ENCODE measurements at regions not wholly inside any gene's neighbourhood (a gene's known extent, or its start where the extent isn't known, plus 50 kb on each side); places are given as distances from the start of the nearest gene placed in this dataset.

- Histone ChIP-seq H3K36me3 (ENCODE audit: insufficient read depth, low read length, poor library complexity, severe bottlenecking) (no peaks in the 10 kb centered on the region), H3K9me3 (ENCODE audit: low read depth, low read length, poor library complexity, severe bottlenecking) (no peaks in the 10 kb centered on the region), H3K4me3 (ENCODE audit: low read depth, low read length, poor library complexity, severe bottlenecking) (no peak overlapping the region), H3K4me1 (ENCODE audit: insufficient read depth, low read length, poor library complexity, severe bottlenecking) (no peaks in the 10 kb centered on the region), H3K27me3 (replicated peaks; ENCODE audit: insufficient read depth, low read depth, low read length, poor library complexity) (no peaks in the 10 kb centered on the region), H3K27ac (ENCODE audit: low read depth, low read length, poor library complexity, severe bottlenecking) (no peak overlapping the region)
- ChIA-PET POLR2A (ENCODE audit: low non-redundant PET) (interaction anchor here (0.6 kb wide), 1 partner anchor 926 kb away, joined by 8 read pairs; no protein-coding TSS in a partner anchor), CTCF (no interaction called here)
- intact Hi-C loops (cut with micrococcal nuclease; ENCODE audit: unreplicated experiment), result no loop called here
- BruUV-seq (replicated peaks), result no TSS peak
- no peak for TF ChIP-seq EZH2 (IDR thresholded peaks at IDR 0.05; ENCODE audit: borderline replicate concordance, low read depth, low read length, poor library complexity, severe bottlenecking)
- TF ChIP-seq, protein P1, sequence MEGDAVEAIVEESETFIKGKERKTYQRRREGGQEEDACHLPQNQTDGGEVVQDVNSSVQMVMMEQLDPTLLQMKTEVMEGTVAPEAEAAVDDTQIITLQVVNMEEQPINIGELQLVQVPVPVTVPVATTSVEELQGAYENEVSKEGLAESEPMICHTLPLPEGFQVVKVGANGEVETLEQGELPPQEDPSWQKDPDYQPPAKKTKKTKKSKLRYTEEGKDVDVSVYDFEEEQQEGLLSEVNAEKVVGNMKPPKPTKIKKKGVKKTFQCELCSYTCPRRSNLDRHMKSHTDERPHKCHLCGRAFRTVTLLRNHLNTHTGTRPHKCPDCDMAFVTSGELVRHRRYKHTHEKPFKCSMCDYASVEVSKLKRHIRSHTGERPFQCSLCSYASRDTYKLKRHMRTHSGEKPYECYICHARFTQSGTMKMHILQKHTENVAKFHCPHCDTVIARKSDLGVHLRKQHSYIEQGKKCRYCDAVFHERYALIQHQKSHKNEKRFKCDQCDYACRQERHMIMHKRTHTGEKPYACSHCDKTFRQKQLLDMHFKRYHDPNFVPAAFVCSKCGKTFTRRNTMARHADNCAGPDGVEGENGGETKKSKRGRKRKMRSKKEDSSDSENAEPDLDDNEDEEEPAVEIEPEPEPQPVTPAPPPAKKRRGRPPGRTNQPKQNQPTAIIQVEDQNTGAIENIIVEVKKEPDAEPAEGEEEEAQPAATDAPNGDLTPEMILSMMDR (conservative IDR thresholded peaks at IDR 0.05; ENCODE audit: low read depth, low read length), result no peak
- DNase-seq (ENCODE audit: low spot score), result no peak
Observed at GRCh38 chr5:72648480-72648879, 141.3 kb upstream of the ZNF366 start.

DNA sequence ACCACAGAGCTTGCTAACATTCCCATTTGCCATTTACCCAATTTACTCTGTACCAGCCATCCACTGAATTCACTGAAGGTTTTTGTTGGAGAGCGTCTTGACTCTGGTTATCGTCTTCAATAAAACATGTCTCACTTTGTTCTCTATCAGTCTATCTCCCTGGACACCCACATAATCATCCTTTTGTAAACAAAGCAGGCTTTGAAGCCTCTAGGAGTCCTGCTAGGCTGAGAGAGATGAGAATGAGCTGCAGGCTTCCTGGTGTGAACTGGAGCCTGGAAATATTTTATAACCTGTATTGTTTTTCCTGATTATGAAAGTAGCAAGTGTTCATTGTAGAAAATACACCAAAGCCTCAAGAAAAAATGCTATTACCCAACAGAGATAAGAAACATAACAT lies 140.6 kb upstream of the ZNF366 start:
- H3K27ac ChIP-seq (ENCODE audit: low read depth, low read length, poor library complexity, severe bottlenecking), result no peak overlapping the region
- CTCF ChIA-PET, result no interaction called here
- no peaks in the 10 kb centered on the region for H3K27me3 ChIP-seq (replicated peaks; ENCODE audit: insufficient read depth, low read depth, low read length, poor library complexity)
- POLR2A ChIA-PET (ENCODE audit: low non-redundant PET), result no interaction called here
- no peak for DNase-seq (ENCODE audit: low spot score)
- no peaks in the 10 kb centered on the region for H3K9me3 ChIP-seq (ENCODE audit: low read depth, low read length, poor library complexity, severe bottlenecking)
- intact Hi-C loops (cut with micrococcal nuclease; ENCODE audit: unreplicated experiment), result no loop called here
- H3K36me3 ChIP-seq (ENCODE audit: insufficient read depth, low read length, poor library complexity, severe bottlenecking), result no peaks in the 10 kb centered on the region
- no peak overlapping the region for H3K4me3 ChIP-seq (ENCODE audit: low read depth, low read length, poor library complexity, severe bottlenecking)
- no peaks in the 10 kb centered on the region for H3K4me1 ChIP-seq (ENCODE audit: insufficient read depth, low read length, poor library complexity, severe bottlenecking)
- no peak for TF ChIP-seq EZH2 (IDR thresholded peaks at IDR 0.05; ENCODE audit: borderline replicate concordance, low read depth, low read length, poor library complexity, severe bottlenecking)
- TF ChIP-seq, protein P1 (conservative IDR thresholded peaks at IDR 0.05; ENCODE audit: low read depth, low read length), result no peak
- no TSS peak for BruUV-seq (replicated peaks)

DNA sequence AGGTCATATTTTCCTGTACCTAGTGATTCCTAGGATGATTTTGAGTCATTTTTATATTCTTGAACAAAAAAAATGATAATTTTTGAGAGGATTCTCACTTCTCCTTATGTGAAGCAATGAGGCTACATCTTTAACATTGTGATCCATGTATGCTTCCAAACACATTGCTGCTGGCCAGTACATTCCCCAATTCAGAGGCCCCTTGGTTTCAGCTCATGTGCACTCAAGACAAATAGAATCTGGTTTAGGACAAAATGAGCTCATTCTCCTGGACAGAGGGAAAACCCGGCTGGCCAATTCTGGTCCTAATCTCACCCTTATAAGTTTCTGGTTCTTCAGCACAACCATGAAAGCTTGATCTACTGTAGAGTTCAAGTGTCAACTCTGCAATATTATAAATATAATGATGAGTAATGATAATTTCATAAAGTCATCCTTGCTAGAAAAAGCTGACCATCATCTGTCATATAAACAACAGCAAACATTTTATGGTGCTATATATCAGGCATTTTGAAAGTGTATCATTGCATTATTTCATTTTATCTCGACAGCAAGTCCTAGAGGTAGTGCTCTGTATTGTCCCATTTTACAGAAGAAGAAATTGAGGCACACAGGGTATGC lies 139.1 kb upstream of the ZNF366 start:
- POLR2A ChIA-PET (ENCODE audit: low non-redundant PET), result no interaction called here

More for the DNA sequence above, 139.1 kb upstream of the ZNF366 start:
- DNase-seq (ENCODE audit: low spot score), result no peak
- intact Hi-C loops (cut with micrococcal nuclease; ENCODE audit: unreplicated experiment), result no loop called here
- Histone ChIP-seq H3K9me3 (ENCODE audit: low read depth, low read length, poor library complexity, severe bottlenecking) (no peaks in the 10 kb centered on the region), H3K4me3 (ENCODE audit: low read depth, low read length, poor library complexity, severe bottlenecking) (no peak overlapping the region), H3K4me1 (ENCODE audit: insufficient read depth, low read length, poor library complexity, severe bottlenecking) (no peaks in the 10 kb centered on the region), H3K27me3 (replicated peaks; ENCODE audit: insufficient read depth, low read depth, low read length, poor library complexity) (no peaks in the 10 kb centered on the region), H3K36me3 (ENCODE audit: insufficient read depth, low read length, poor library complexity, severe bottlenecking) (no peaks in the 10 kb centered on the region), H3K27ac (ENCODE audit: low read depth, low read length, poor library complexity, severe bottlenecking) (no peak overlapping the region)
- BruUV-seq (replicated peaks), result no TSS peak
- TF ChIP-seq EZH2 (IDR thresholded peaks at IDR 0.05; ENCODE audit: borderline replicate concordance, low read depth, low read length, poor library complexity, severe bottlenecking), result no peak
- TF ChIP-seq, protein P1 (conservative IDR thresholded peaks at IDR 0.05; ENCODE audit: low read depth, low read length), result no peak
- CTCF ChIA-PET, result no interaction called here
